ENCODE measurements at regions not wholly inside any gene's neighbourhood (a gene's known extent, or its start where the extent isn't known, plus 50 kb on each side); places are given as distances from the start of the nearest gene placed in this dataset.

GRCh38 chr2:71930049-71930681 lies 217.5 kb downstream of the CYP26B1 start:
- no peak for TF ChIP-seq CTCF (IDR thresholded peaks at IDR 0.05 in 8 of 11, conservative IDR thresholded peaks at IDR 0.05 in 3 of 11)
- TF ChIP-seq POLR2AphosphoS5 (IDR thresholded peaks at IDR 0.05): no peak

All from spleen (tissue), 7 donors.